ENCODE measurements at regions not wholly inside any gene's neighbourhood (a gene's known extent, or its start where the extent isn't known, plus 50 kb on each side); places are given as distances from the start of the nearest gene placed in this dataset.
"Not testable (repeated sequence)": the region's sequence is repeated elsewhere in the genome, so short reads cannot be mapped to it uniquely, and the experiment has no call there.

GRCh38 chr7:121623130-121623872 is 227.2 kb upstream of the FAM3C start:
- intact Hi-C loops (cut with micrococcal nuclease), result no loop called here

- intact Hi-C loops (cut with micrococcal nuclease), result no loop called here
Measured at GRCh38 chr7:121621937-121622336, 225.8 kb upstream of the FAM3C start.

- intact Hi-C loops (cut with micrococcal nuclease), result no loop called here
Measured at GRCh38 chr7:121620953-121621606, 225.0 kb upstream of the FAM3C start.

DNA sequence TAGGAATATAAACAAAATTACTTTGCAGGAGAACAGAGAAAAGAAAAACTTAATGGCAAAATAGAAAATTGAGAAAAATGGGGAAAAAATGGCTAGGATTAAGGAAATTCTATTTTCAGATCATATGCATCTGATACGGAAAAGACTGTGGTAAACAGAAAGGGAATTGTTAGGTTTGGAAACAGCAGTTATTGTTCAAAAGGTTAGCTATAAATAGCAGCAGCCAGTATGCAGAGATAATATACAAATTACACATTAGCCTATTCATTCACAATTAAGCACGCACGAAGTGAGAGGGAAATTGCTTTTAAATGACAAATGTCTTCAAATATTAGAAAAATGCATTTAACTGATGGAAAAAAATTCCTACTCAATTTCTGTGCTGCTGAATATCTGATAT is 224.1 kb upstream of the FAM3C start:
- intact Hi-C loops (cut with micrococcal nuclease), result no loop called here

DNA sequence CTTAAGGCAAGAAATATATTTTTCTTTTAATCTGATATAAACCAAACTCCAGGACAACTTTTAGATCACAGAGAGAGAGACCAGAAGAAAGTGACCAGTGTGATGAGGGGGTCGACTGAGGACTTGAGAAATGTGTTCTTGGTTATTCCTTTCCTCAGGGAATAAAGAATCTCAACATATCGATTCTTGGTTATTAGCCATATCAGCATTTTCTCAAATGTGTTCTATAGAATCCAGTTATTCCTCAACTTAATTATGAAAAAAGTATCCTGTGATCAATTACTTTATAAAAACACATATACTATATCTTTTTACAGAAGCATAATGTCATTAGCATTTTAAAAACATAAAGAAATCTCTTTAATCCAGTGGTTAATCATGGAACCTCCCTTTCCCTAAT is 222.1 kb upstream of the FAM3C start:
- intact Hi-C loops (cut with micrococcal nuclease), result no loop called here

GRCh38 chr7:121610243-121610642 is 214.1 kb upstream of the FAM3C start:
- intact Hi-C loops (cut with micrococcal nuclease), result no loop called here

GRCh38 chr7:121609208-121609607 is 213.1 kb upstream of the FAM3C start:
- intact Hi-C loops (cut with micrococcal nuclease), result no loop called here

- intact Hi-C loops (cut with micrococcal nuclease), result no loop called here
Measured at GRCh38 chr7:121608785-121609184, 212.7 kb upstream of the FAM3C start.

DNA sequence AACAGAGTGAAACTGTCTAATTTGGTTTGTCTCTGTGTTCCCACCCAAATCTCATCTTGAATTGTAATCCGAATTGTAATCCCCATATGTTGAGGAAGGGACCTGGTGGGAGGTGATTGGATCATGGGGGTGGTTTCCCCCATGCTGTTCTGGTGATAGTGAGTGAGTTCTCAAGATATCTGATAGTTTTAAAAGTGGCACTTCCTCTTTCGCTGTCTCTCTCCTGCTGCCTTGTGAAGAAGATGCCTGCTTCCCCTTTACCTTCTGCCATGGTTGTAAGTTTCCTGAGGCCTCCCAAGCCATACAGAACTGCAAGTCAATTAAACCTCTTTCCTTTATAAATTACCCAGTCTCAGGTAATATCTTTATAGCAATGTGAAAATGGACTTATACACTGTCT is 212.1 kb upstream of the FAM3C start:
- intact Hi-C loops (cut with micrococcal nuclease), result not testable (repeated sequence)

DNA sequence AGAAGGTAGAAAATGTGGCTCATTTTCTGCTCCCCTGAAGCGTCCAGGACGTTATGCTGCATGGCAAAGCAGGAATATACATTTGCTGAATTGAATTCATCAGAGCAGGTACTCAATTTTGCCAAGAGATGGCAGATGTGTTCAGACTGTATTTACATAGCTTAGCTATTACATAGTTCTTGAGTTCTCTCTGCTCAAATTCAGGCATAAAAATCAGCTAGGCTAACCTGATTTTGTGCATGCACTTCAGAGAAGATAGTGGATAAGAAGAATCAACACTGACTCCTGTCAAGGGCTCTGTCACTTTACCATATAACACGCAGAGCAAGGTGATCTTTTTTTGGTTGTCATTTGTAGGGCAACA is 209.2 kb upstream of the FAM3C start:
- intact Hi-C loops (cut with micrococcal nuclease), result no loop called here

GRCh38 chr7:121604627-121605316 is 208.7 kb upstream of the FAM3C start:
- intact Hi-C loops (cut with micrococcal nuclease), result no loop called here

- intact Hi-C loops (cut with micrococcal nuclease), result no loop called here
Measured at GRCh38 chr7:121603886-121604285, 207.8 kb upstream of the FAM3C start.

DNA sequence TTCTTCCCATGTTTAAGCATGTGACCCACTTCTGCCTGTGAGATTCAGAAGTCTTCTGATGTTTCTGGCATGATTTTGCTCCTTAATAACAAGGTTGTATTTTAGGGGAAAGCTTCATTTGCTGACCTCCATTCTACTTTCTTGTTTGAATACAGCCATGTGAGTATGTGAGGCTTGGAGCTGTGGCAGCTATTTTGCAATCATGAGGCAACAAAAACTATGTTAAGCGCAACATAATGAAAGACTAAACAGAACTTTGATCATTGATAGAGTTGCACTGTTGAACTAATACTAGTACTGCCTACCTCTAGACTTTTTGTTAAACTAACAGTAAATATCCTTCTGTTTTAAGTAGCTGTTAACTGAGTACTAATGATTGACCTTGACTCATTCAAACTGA is 203.8 kb upstream of the FAM3C start:
- intact Hi-C loops (cut with micrococcal nuclease), result no loop called here

DNA sequence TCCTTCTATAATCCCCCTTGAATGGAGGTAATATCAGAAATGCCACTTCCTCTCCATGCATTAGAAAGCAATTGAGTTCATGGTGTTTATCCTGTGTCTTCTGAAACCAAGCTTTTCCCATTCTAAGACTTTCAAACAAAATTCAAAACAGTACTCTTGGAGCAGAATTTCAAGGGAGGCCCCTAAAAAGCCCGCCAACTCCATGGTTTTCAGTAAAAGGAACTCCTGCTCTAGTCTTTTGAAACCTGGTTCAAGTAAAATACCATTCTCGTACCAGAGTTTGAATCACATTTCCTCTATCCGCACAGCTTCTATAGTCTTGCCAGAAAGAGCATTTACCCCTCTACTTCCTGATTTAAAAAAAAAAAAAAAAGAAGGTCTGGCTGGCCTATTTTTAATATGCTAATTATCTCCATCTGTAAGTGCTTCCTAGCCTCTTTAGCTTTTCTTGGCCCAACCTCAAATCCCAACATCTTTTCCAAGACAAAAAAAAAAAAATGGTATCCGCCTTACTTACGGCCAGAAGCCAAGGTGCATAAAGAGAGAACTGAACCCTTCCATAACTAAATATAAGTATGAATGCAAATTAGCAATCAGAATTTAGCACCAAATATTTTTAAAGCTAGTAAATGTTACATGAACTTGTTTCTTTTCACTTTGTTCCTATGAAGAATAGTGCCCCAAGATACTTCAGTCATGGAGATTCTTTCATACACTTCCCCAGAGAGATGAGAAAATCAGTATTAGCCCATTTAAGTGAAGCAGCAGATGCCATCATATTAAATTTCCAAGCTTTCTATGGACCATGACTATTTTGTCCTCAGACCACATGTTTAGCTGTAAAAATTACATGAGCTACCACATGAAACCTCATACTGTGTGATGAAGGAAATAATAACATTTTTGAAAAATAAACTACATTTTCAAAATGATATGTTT is 199.9 kb upstream of the FAM3C start:
- intact Hi-C loops (cut with micrococcal nuclease), result no loop called here

DNA sequence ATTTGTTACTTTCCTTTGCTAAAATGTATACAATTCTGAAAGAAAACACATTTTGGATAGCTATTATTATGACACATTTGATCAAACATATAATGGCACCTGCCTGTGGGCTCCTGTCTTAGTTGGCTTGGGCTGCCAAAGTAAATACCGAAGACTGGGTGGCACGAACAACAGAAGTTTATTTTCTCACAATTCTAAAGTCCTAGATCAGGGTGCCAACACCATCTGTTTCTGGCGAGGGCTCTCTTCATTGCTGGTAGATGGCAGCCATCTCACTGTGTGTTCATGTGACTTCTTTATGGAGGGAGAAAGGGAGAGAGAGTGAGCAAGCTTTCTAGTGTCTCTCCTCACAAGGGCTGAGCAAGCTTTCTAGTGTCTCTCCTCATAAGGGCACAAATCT is 195.8 kb upstream of the FAM3C start:
- intact Hi-C loops (cut with micrococcal nuclease), result no loop called here

GRCh38 chr7:121587435-121587834 is 191.3 kb upstream of the FAM3C start:
- intact Hi-C loops (cut with micrococcal nuclease), result no loop called here

GRCh38 chr7:121582258-121582657 is 186.2 kb upstream of the FAM3C start:
- intact Hi-C loops (cut with micrococcal nuclease), result no loop called here

GRCh38 chr7:121579639-121580038 is 183.5 kb upstream of the FAM3C start:
- intact Hi-C loops (cut with micrococcal nuclease), result no loop called here

GRCh38 chr7:121578669-121579068 is 182.6 kb upstream of the FAM3C start:
- intact Hi-C loops (cut with micrococcal nuclease), result no loop called here

- intact Hi-C loops (cut with micrococcal nuclease), result no loop called here
Measured at GRCh38 chr7:121576148-121576917, 180.2 kb upstream of the FAM3C start.
